ENCODE measurements at regions not wholly inside any gene's neighbourhood (a gene's known extent, or its start where the extent isn't known, plus 50 kb on each side); places are given as distances from the start of the nearest gene placed in this dataset.

GRCh38 chr2:226403369-226403768, 396.3 kb downstream of the IRS1 start:
- Histone ChIP-seq H3K27ac (no peak overlapping the region), H3K27me3 (no peaks in the 10 kb centered on the region), H3K9me3 (no peaks in the 10 kb centered on the region), H3K4me3 (no peak overlapping the region), H3K4me1 (no peaks in the 10 kb centered on the region), H3K36me3 (no peaks in the 10 kb centered on the region)
- intact Hi-C loops (cut with DNase I): no loop called here
- ATAC-seq (no peak), DNase-seq (no peak)
- 52% methylated on average over 2 of the region's 2 CpGs for WGBS (ENCODE audit: insufficient coverage, low coverage, low lambda C conversion rate, missing lambda C conversion rate)
- TF ChIP-seq CTCF (IDR thresholded peaks at IDR 0.05) (no peak), POLR2A (IDR thresholded peaks at IDR 0.05) (no peak)

- intact Hi-C loops (cut with DNase I): no loop called here
- no peaks in the 10 kb centered on the region for H3K4me1 ChIP-seq
- no peaks in the 10 kb centered on the region for H3K27me3 ChIP-seq
- H3K27ac ChIP-seq: no peak overlapping the region
- H3K9me3 ChIP-seq: no peaks in the 10 kb centered on the region
- H3K4me3 ChIP-seq: no peak overlapping the region
- no peak for DNase-seq
- TF ChIP-seq CTCF (IDR thresholded peaks at IDR 0.05) (no peak), POLR2A (IDR thresholded peaks at IDR 0.05) (no peak)
- ATAC-seq: no peak
- no peaks in the 10 kb centered on the region for H3K36me3 ChIP-seq
- 100% methylated on average over 1 of the region's 1 CpG for WGBS (ENCODE audit: insufficient coverage, low coverage, low lambda C conversion rate, missing lambda C conversion rate)
These were observed 400.6 kb downstream of the IRS1 start for GRCh38 chr2:226399006-226399405.

- Histone ChIP-seq H3K9me3 (no peaks in the 10 kb centered on the region), H3K4me3 (no peak overlapping the region), H3K36me3 (no peaks in the 10 kb centered on the region), H3K27me3 (no peaks in the 10 kb centered on the region), H3K27ac (no peak overlapping the region), H3K4me1 (no peaks in the 10 kb centered on the region)
- intact Hi-C loops (cut with DNase I): no loop called here
- 86% methylated on average over 1 of the region's 1 CpG for WGBS (ENCODE audit: insufficient coverage, low coverage, low lambda C conversion rate, missing lambda C conversion rate)
- ATAC-seq: peak in 3 of 4 donors; percentile 64 to 82 (median 71)
- DNase-seq: no peak
- TF ChIP-seq POLR2A (IDR thresholded peaks at IDR 0.05) (no peak), CTCF (IDR thresholded peaks at IDR 0.05) (no peak)
These were observed 401.0 kb downstream of the IRS1 start for GRCh38 chr2:226398580-226398979.

- no peaks in the 10 kb centered on the region for H3K4me1 ChIP-seq
- H3K27ac ChIP-seq: no peak overlapping the region
- no peaks in the 10 kb centered on the region for H3K27me3 ChIP-seq
- TF ChIP-seq POLR2A (IDR thresholded peaks at IDR 0.05) (no peak), CTCF (IDR thresholded peaks at IDR 0.05) (no peak)
- 97% methylated on average over 2 of the region's 2 CpGs for WGBS (ENCODE audit: insufficient coverage, low coverage, low lambda C conversion rate, missing lambda C conversion rate)
- H3K4me3 ChIP-seq: no peak overlapping the region
- H3K36me3 ChIP-seq: no peaks in the 10 kb centered on the region
- no peak for ATAC-seq
- DNase-seq: no peak
- H3K9me3 ChIP-seq: no peaks in the 10 kb centered on the region
- intact Hi-C loops (cut with DNase I): no loop called here
These were observed 403.1 kb downstream of the IRS1 start for GRCh38 chr2:226396541-226396940.

GRCh38 chr2:226387499-226387942, 412.1 kb downstream of the IRS1 start:
- Histone ChIP-seq H3K4me3 (no peak overlapping the region), H3K4me1 (no peaks in the 10 kb centered on the region), H3K9me3 (no peaks in the 10 kb centered on the region), H3K36me3 (no peaks in the 10 kb centered on the region), H3K27ac (no peak overlapping the region), H3K27me3 (no peaks in the 10 kb centered on the region)
- DNase-seq (no peak), ATAC-seq (peak in 3 of 4 donors; percentile 39 to 60 (median 47))
- TF ChIP-seq CTCF (IDR thresholded peaks at IDR 0.05): no peak
- no peak for TF ChIP-seq POLR2A (IDR thresholded peaks at IDR 0.05)
- WGBS (ENCODE audit: insufficient coverage, low coverage, low lambda C conversion rate, missing lambda C conversion rate): 47% methylated on average over 4 of the region's 4 CpGs
- intact Hi-C loops (cut with DNase I): no loop called here
